ENCODE measurements at regions not wholly inside any gene's neighbourhood (a gene's known extent, or its start where the extent isn't known, plus 50 kb on each side); places are given as distances from the start of the nearest gene placed in this dataset.

GRCh38 chr4:124964251-124964650 is 251.7 kb upstream of the ANKRD50 start:
- no peak for TF ChIP-seq FOXP2 (optimal IDR thresholded peaks at IDR 0.05; ENCODE audit: control extremely low read depth, extremely low read length, insufficient read depth)
- TF ChIP-seq POLR2AphosphoS5 (IDR thresholded peaks at IDR 0.05; ENCODE audit: borderline replicate concordance, low read depth, low read length), result no peak
- TF ChIP-seq EZH2 (IDR thresholded peaks at IDR 0.05), result no peak
- Histone ChIP-seq H3K9me3 (ENCODE audit: low read depth, low read length) (no peaks in the 10 kb centered on the region), H3K36me3 (ENCODE audit: insufficient read depth, low read length) (no peaks in the 10 kb centered on the region), H3K4me3 (no peak overlapping the region), H3K9ac (ENCODE audit: insufficient read length) (no peak overlapping the region), H3K27ac (no peak overlapping the region)
- DNase-seq (ENCODE audit: low read depth, low spot score), result no peak

GRCh38 chr4:124961138-124961750 is 248.7 kb upstream of the ANKRD50 start:
- no peak overlapping the region for H3K9ac ChIP-seq (ENCODE audit: insufficient read length)
- no peaks in the 10 kb centered on the region for H3K9me3 ChIP-seq (ENCODE audit: low read depth, low read length)
- DNase-seq (ENCODE audit: low read depth, low spot score), result no peak
- no peak overlapping the region for H3K4me3 ChIP-seq
- H3K27ac ChIP-seq, result no peak overlapping the region
- no peaks in the 10 kb centered on the region for H3K36me3 ChIP-seq (ENCODE audit: insufficient read depth, low read length)
- TF ChIP-seq EZH2 (IDR thresholded peaks at IDR 0.05) (no peak), FOXP2 (optimal IDR thresholded peaks at IDR 0.05; ENCODE audit: control extremely low read depth, extremely low read length, insufficient read depth) (no peak), POLR2AphosphoS5 (IDR thresholded peaks at IDR 0.05; ENCODE audit: borderline replicate concordance, low read depth, low read length) (no peak)

DNA sequence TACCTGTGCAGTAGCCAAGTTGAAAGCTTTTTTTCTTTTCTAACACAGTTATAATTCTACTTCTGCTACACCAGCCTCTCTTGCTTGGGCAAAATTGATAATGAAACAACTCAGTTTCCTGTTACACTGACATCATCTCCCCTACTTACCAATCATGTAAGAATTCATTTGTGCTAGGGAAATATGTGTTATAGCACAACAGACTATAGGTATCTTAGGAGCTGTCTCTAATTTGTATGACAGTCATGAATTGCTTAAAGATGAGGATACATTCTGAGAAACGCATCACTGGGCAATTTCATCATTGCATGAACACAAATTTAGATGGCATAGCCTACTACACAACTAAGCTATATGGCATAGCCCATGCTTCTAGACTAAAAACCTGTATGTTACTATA is 246.3 kb upstream of the ANKRD50 start:
- Histone ChIP-seq H3K4me3 (no peak overlapping the region), H3K9me3 (ENCODE audit: low read depth, low read length) (no peaks in the 10 kb centered on the region), H3K9ac (ENCODE audit: insufficient read length) (no peak overlapping the region), H3K27ac (no peak overlapping the region), H3K36me3 (ENCODE audit: insufficient read depth, low read length) (no peaks in the 10 kb centered on the region)
- DNase-seq (ENCODE audit: low read depth, low spot score), result no peak
- TF ChIP-seq EZH2 (IDR thresholded peaks at IDR 0.05) (no peak), FOXP2 (optimal IDR thresholded peaks at IDR 0.05; ENCODE audit: control extremely low read depth, extremely low read length, insufficient read depth) (no peak), POLR2AphosphoS5 (IDR thresholded peaks at IDR 0.05; ENCODE audit: borderline replicate concordance, low read depth, low read length) (no peak)

GRCh38 chr4:124955476-124955875 is 242.9 kb upstream of the ANKRD50 start:
- H3K4me3 ChIP-seq, result no peak overlapping the region
- DNase-seq (ENCODE audit: low read depth, low spot score), result no peak
- TF ChIP-seq EZH2 (IDR thresholded peaks at IDR 0.05), result no peak
- TF ChIP-seq POLR2AphosphoS5 (IDR thresholded peaks at IDR 0.05; ENCODE audit: borderline replicate concordance, low read depth, low read length), result no peak
- TF ChIP-seq FOXP2 (optimal IDR thresholded peaks at IDR 0.05; ENCODE audit: control extremely low read depth, extremely low read length, insufficient read depth), result no peak
- no peak overlapping the region for H3K9ac ChIP-seq (ENCODE audit: insufficient read length)
- no peaks in the 10 kb centered on the region for H3K36me3 ChIP-seq (ENCODE audit: insufficient read depth, low read length)
- H3K9me3 ChIP-seq (ENCODE audit: low read depth, low read length), result no peaks in the 10 kb centered on the region
- H3K27ac ChIP-seq, result no peak overlapping the region

GRCh38 chr4:124954046-124954445 is 241.5 kb upstream of the ANKRD50 start:
- no peaks in the 10 kb centered on the region for H3K36me3 ChIP-seq (ENCODE audit: insufficient read depth, low read length)
- no peak overlapping the region for H3K4me3 ChIP-seq
- H3K9me3 ChIP-seq (ENCODE audit: low read depth, low read length), result no peaks in the 10 kb centered on the region
- no peak for DNase-seq (ENCODE audit: low read depth, low spot score)
- no peak overlapping the region for H3K27ac ChIP-seq
- no peak overlapping the region for H3K9ac ChIP-seq (ENCODE audit: insufficient read length)
- TF ChIP-seq POLR2AphosphoS5 (IDR thresholded peaks at IDR 0.05; ENCODE audit: borderline replicate concordance, low read depth, low read length), result no peak
- TF ChIP-seq FOXP2 (optimal IDR thresholded peaks at IDR 0.05; ENCODE audit: control extremely low read depth, extremely low read length, insufficient read depth), result no peak
- no peak for TF ChIP-seq EZH2 (IDR thresholded peaks at IDR 0.05)

- TF ChIP-seq FOXP2 (optimal IDR thresholded peaks at IDR 0.05; ENCODE audit: control extremely low read depth, extremely low read length, insufficient read depth), result no peak
- TF ChIP-seq POLR2AphosphoS5 (IDR thresholded peaks at IDR 0.05; ENCODE audit: borderline replicate concordance, low read depth, low read length), result no peak
- no peak for TF ChIP-seq EZH2 (IDR thresholded peaks at IDR 0.05)
- Histone ChIP-seq H3K36me3 (ENCODE audit: insufficient read depth, low read length) (no peaks in the 10 kb centered on the region), H3K9me3 (ENCODE audit: low read depth, low read length) (no peaks in the 10 kb centered on the region), H3K27ac (no peak overlapping the region), H3K4me3 (no peak overlapping the region), H3K9ac (ENCODE audit: insufficient read length) (no peak overlapping the region)
- DNase-seq (ENCODE audit: low read depth, low spot score), result no peak
Observed at GRCh38 chr4:124953486-124953885, 241.0 kb upstream of the ANKRD50 start.

GRCh38 chr4:124953061-124953460 is 240.5 kb upstream of the ANKRD50 start:
- H3K27ac ChIP-seq, result no peak overlapping the region
- H3K9ac ChIP-seq (ENCODE audit: insufficient read length), result no peak overlapping the region
- H3K4me3 ChIP-seq, result no peak overlapping the region
- DNase-seq (ENCODE audit: low read depth, low spot score), result no peak
- H3K9me3 ChIP-seq (ENCODE audit: low read depth, low read length), result no peaks in the 10 kb centered on the region
- TF ChIP-seq EZH2 (IDR thresholded peaks at IDR 0.05) (no peak), FOXP2 (optimal IDR thresholded peaks at IDR 0.05; ENCODE audit: control extremely low read depth, extremely low read length, insufficient read depth) (no peak), POLR2AphosphoS5 (IDR thresholded peaks at IDR 0.05; ENCODE audit: borderline replicate concordance, low read depth, low read length) (no peak)
- H3K36me3 ChIP-seq (ENCODE audit: insufficient read depth, low read length), result no peaks in the 10 kb centered on the region

- Histone ChIP-seq H3K36me3 (ENCODE audit: insufficient read depth, low read length) (no peaks in the 10 kb centered on the region), H3K9me3 (ENCODE audit: low read depth, low read length) (no peaks in the 10 kb centered on the region), H3K4me3 (no peak overlapping the region), H3K27ac (no peak overlapping the region), H3K9ac (ENCODE audit: insufficient read length) (no peak overlapping the region)
- TF ChIP-seq FOXP2 (optimal IDR thresholded peaks at IDR 0.05; ENCODE audit: control extremely low read depth, extremely low read length, insufficient read depth) (no peak), POLR2AphosphoS5 (IDR thresholded peaks at IDR 0.05; ENCODE audit: borderline replicate concordance, low read depth, low read length) (no peak)
- no peak for DNase-seq (ENCODE audit: low read depth, low spot score)
Observed at GRCh38 chr4:124952601-124953000, 240.1 kb upstream of the ANKRD50 start.
